GM18909 (cell line): ENCODE measurements at regions not wholly inside any gene's neighbourhood (a gene's known extent, or its start where the extent isn't known, plus 50 kb on each side); places are given as distances from the start of the nearest gene placed in this dataset.

Experiments used
- ATAC-seq: cut with Tn5 transposase; IDR thresholded peaks from one replicate; pipeline ENCODE4 v1.9.1; 2021; ENCODE audit warnings: mild to moderate bottlenecking; ENCODE audit not compliant: unreplicated experiment, poor library complexity

DNA sequence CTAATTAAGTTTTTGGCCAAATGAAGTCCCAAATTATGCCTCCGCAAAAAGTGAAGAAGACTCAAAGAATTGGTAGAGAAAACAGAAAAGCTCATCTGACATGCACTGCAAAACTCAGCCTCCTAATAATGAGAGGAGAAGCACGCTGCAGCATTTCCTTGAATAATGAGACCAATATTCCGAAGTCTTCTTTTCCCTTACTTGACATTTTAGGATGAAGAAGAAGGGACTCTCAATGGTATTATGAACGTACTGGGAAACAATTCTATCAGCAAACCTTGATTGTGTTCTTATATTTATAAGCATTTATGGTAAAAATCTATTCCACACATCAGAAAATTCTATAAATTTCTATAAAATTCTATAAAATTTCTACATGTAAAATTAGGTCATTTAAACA is 733.9 kb upstream of the ACVR2A start:
- no peak for ATAC-seq

DNA sequence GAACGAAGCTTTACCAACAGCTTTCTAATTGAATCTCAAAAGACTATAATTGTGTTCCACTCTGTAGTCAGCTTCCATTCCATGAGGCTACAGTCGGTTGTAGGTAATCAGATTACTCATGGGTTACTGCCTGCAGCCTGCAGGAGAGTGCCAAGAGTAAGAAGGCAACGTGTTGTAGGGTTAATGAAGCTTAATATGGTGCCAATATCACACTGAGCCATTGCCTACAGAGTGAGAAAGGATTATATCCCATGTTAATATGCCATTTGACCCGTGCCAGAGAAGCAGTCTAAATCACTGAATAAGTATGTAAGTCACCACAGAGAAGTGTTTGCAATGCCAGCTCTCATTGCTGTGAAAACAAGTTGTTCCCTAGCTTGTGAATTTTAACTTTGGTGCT is 734.5 kb upstream of the ACVR2A start:
- ATAC-seq, result no peak

DNA sequence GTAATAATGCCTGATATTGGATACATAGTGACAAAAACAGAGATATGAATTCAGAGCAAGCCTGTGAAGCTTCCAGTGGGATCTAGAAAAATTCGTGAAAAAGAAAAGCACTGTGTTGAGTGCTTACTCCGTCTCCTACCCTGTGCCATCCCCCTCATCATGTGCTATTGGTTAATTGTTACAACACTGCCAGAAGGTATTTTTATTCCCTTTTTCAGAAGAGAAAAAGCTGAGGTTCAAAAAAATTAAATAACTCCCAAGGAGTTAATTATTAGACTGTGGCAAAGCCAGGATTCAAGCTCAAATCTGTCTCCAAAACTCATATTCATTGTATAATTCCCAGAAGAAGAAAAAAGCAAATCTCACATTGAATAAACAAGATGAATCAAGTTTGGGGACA is 735.5 kb upstream of the ACVR2A start:
- no peak for ATAC-seq

DNA sequence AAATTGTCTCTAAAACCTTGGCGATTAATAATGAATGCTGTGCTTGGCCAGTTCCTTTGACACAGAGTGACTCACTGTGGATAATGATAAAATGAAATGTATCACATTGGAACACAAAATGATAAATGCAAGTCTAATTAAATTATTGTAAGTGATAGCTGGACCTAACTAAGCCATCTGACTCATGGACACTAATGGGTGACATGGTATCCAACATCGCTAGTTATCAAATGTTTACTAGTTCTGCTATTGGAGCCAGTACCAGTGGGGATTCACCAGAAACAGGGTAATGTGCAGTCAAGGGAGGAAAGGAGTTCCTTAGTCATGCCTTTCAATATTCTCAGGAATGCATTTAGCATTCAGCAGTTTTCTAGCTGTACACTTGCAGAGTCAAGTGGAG is 736.3 kb upstream of the ACVR2A start:
- no peak for ATAC-seq

DNA sequence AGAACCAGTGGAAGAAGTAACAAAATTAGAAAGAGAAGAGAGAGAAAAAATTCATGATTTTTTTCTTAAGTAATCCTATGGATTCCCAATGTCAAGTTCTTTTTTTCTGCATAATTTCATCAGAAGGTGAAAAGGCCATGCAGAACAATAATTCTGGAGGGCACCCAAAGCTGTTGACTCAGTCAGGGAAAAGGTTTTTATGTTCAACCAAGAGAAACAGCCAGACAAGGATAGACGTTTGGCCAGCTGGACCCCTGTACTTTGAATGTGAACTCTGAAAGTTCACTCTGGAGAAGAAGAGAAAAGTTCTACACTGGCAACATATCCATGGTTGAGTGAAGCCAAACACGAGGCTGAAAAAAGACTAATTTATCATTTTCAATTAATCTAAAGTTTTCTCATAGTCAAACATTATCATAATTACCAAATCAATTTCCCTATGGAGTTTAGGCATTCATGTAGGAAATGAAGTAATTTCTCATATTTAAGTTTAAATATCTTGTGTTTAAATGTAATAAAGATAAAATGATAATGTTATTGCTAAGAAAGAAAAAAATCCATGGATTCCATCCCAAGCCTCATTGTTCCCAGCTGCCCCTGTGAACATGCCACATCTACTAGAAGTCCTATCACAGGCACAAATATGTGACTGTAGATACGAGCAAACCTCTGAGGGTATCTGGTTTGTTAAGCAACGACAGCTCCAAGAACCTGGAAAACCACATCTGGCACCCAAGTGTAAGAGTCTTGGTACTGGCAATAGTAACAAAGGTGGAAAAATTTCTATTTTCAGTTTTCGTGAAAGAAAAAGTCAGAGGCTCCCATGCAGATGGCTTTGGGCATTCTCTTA is 742.7 kb upstream of the ACVR2A start:
- no peak for ATAC-seq

DNA sequence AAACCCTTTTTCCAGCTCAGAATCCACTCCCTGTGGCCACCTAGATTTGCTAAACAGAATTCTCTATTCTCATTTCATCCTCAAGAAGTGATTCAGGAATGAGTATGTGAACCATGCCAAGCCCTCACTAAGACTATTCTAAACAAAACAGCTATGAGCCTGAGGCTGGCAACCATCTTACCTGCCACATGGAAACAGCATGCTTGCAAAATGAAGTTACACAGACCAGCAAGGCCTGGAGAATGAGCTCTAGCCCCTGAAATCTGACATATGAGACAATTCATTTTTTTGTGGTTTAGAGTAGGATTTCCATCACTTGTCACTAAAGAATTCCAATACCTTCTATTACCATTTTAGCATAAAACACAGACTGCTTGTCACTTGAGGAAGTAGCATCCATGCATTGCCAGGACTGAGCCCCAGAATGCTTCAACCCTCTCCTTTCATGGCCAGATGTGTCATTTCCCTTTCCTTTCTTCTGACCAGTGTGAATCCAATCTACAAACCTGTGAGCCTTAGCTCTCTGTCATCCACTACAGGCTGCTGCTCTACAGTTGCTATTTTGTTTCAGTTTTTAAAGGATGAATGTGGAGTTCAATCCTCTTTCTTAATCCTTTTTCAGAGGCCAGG is 744.3 kb upstream of the ACVR2A start:
- no peak for ATAC-seq

DNA sequence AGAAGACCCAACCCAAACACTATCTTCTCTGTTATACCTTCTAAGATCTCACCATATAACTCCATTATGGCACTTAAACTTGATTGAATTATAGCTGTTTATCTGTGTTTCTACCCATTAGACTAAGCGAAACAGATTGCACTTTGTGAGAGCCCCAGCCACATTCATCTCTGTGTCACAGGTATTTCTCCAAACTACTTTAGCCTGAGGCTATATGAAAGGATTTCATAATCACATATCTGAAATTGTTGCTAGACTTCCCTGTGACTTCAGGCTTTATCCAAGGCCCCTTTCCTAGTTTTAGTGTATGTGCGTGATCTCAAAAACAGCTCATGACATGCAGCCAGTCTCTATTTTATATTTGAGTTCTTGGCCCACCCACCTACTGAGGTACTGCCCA is 745.0 kb upstream of the ACVR2A start:
- ATAC-seq, result no peak

DNA sequence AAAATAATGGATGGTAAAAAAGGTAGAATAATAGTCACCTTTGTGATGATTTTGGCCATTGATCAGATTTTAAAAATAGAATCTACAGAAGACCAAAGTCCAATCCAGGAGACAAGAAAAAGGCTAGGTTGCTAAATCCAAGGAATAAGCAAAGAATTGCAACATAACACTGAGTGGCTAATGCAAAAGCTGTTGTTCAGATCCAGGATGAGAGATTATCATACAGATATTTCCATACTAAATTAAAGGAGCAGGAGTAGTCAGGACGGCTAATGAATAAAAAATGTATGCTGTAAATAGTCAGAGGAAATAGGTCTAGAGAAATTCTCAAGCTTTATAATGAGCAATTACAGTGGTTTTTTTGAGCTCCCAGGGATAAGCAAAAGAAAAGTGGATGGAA is 745.9 kb upstream of the ACVR2A start:
- no peak for ATAC-seq

DNA sequence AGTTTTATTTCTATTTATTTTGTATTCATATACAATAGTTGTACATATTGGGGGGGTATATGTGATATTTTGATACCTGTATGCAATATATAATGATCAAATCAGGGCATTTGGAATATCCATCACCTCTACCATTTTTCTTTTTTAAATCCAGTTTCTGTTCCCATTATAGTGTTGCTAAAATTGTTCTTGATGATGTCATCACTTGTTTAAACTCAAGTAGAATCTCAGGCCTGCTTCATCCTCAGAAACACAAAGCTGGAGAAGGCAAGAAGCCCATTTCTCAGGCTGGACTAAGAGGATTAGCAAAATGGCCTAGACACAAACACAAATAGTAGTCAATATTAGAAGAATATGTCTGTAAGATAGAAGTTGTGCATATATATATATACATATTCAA is 747.1 kb upstream of the ACVR2A start:
- ATAC-seq, result no peak

DNA sequence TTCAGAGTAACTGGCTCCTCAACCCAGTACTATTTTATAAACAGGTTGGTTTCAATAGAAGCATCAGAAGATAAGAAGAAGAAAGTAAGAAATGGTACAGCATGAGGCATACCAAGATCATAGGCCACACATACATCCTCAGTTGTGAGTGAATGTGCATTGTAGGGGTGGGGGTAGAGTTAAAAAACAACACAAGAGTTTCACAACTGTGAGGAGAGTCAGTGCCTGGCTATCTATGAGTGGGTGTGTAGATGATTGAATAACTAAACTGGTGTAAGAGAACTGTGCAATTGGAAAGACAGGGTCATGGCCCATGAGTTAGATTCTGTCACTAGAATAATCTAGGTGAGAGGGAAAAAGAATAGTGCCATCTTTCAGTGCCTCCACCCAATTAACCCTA is 748.2 kb upstream of the ACVR2A start:
- no peak for ATAC-seq

DNA sequence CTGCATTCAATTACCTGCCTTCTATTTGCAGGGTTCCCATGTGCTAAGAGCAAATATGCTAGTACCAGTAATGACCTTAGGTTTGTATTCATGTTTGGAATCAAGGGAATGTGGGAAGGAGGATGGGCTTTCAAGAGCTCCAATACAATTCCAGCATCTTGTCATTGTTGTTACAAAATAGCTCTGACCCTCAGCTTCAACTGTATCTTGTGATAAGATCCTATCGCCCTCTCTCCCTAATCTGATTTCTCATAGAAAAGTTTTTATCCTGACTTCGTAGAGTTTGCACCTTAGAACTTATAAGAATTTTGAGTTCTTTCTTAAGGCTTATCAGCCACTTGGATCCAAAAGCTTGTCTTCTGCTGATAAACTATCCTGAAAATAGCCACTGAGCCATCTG is 749.5 kb upstream of the ACVR2A start:
- no peak for ATAC-seq

DNA sequence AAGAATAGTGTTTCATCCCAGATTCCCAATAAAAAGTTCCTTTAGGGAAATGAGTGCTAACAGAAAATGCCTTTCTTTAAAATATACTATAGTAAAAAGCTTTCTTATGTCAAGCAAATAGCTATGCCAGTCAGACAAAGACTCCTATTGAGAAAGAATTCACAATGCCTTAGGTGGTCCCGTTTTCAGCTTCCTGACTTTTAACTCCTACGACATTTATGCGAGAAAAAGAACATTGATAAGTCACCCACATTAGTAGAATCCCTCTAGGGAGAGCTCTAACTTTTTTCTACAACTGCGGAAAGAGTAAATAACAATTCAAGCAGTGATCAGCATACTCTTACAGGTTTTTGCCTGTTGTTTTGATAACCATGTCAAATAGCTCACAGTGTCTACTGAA is 750.8 kb upstream of the ACVR2A start:
- no peak for ATAC-seq

DNA sequence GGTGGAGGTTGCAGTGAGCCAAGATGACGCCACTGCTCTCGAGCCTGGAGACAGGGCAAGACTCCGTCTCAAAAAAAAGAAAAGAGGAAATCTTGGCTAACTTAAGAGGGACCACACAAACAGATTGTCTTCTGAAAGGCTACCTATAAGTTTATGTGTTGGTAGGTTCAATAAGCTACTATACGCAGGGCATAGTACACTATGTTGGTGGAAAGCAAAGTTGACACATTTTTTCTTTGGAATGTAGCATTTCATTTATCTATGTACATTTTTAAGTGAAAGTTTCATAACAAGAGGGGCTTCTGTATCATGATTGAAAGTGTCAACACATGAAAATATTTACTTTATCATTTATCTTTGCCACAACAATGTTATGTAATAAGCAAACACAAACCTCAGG is 752.6 kb upstream of the ACVR2A start:
- no peak for ATAC-seq

DNA sequence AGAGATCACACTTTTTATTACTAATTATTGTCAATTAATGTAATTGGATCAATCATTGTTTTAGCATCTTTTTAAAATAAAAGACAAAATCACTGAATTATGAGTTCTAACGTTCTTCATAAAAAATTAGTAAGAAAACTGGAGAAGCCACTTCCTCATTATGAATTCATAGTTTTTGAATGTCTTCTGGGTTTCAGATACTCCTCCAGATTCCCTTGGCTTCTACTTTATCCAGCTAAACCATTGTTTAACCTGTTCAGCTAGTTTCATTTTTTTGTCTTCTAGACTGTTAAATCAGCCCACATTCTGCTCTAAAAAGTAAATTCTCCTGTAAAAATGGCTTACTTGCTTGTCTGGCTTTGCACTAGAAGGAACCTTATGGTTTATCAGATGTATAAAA is 753.4 kb upstream of the ACVR2A start:
- ATAC-seq, result no peak

DNA sequence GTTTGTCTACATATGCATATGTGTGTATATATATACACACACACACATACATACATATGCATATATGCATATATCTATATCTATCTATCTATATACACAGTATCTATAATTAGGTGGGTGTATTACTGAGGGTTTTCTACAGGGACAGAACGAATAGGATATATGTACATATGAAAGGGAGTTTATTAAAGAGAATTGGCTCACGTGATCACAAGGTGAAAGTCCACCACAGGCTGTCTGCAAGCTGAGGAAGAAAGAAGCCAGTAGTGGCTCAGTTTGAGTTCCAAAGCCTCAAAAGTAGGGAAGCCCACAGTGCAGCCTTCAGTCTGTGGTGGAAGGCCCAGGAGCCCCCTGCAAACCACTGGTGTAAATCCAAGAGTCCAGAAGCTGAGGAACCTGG is 756.0 kb upstream of the ACVR2A start:
- ATAC-seq, result no peak

DNA sequence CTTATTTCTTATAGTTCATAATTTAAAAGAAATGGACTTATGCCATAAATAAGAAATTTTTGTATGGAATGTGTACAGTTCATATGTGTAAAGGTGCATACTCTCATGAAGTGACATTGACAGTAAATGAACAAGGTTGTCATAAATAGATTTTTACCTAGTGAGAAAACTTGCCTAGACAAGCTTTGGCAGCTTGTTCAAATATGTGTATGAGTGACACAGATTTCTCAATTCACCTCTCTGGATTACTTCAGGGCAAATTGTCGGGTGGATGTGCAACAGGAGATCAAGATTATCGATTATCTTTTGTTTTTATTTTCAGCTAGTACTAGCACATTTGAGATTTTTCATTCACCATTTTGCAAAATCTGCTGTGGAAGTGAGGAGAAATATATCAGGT is 758.1 kb upstream of the ACVR2A start:
- ATAC-seq, result no peak

DNA sequence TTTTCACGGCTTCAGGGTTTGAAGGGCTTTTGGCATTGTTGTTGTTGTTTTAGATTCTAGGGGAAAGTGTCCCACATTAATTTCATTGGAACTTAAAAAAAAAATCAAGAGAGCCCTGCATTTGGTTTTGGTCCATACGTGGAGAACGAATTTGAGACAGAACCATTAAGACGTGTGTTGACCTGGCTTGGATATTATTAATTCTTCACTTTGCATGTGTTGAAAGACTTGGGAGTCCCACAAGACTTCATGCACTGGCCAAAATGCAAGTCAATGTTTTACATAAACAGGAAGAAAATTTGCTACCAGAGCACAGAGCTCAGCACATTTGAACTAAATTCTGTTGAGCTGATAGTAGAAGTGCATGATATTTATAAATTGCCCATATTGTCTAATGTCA is 761.2 kb upstream of the ACVR2A start:
- no peak for ATAC-seq

DNA sequence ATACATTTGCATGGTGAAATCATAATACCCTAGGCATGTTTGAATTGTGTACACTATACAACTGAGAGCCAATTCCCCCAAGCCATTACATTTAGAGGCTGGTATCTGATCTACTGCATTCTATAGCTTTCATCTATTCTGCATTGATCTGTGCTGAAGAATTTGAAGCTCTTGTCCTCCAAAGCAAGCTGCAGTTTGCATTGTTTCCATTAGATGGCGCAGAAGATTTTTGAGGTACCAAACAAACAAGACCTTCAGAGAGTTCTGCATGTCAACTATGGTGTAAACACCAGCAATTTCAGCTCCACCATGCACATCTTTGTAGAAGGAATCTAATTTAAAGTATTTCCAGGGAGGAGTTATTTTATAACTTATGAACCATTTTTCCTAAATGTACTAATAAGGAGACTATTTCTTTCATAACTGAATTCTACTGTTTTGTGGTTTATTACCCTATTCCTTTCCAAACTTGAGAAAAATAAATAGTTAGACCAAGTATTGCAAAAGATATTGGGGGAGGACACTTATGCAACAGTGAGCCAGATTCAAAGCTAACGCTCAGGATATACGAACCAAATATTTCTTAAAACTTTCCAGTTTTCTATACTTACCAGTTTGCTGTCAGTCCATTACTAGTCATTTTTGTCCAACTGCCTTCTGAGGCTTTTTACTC is 761.8 kb upstream of the ACVR2A start:
- ATAC-seq, result peak; percentile 83

DNA sequence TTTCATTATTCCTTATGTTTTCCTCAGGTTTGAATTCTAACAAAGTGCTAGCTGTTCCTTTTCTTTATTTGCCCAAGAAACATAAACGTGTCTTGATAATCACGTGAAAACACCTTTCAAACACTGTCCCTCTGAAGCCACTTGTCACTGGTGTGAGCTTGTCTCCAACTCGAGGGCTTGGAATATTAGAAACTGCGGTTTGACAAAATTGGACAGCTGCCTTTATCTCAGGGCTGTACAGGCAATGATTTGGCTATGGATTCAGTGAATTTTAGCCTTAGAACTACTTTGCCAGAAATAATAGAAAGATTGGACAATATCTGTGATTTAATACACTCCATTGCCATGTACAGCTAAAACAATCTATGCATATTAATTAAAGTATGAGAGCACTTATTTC is 763.0 kb upstream of the ACVR2A start:
- no peak for ATAC-seq

DNA sequence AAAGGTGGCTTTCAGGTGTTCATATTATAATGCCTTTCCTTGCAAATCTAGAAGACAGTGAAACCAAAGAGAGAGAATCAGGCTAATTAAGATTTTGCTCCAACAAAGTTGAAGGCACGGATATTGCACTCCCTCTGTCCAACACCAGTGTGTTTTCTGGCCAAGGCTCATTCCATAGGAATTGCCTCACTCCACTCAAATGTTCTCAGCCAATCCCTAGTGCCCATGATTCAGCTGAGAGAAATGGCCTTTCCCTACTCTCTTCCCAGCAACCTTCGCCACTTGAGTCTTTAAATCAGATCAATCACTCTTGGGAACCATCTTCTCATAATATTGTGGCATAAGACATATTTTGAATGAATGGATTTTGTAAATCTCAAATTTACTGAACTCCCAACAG is 768.2 kb upstream of the ACVR2A start:
- no peak for ATAC-seq

DNA sequence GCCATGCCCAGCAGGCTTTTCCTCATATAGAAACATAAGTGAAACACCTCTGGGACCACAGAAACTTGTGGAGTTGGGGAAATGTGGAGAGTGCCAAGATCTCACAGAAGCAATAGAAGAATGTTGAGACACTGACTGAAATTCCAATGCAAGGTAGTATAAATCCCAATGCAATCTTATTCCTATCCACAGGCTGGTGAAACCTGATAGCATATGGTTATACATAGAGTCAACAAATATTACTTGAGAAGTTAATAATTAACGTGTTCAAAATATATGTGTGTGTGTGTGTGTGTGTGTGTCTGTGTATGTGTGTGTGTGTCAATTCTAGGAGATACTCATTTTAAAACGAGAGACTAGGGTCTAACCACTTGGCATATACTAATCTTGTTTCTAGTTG is 776.8 kb upstream of the ACVR2A start:
- ATAC-seq, result no peak

DNA sequence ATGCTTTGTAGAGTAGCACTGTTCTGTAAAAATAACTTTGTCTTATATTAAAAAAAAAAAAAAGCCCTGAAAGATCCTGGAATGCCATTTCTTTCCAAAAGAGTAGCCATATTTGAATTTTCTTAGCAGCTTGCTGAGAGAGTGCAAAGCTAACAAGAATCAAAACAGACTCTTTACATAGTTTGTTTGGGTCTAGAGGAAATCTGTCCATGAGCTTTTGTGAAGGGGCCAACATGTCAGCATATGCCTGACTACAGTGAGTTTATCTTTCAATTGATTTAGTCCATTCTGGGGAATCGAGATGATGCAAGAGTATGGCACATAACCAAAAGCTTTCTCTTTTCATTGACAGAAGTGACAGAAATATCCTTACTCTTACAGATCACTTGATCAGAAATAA is 777.7 kb upstream of the ACVR2A start:
- ATAC-seq, result no peak
